GM12865 (cell line): ENCODE measurements at regions not wholly inside any gene's neighbourhood (a gene's known extent, or its start where the extent isn't known, plus 50 kb on each side); places are given as distances from the start of the nearest gene placed in this dataset.

ENCODE experiments used
- DNase-seq: peaks from one replicate; pipeline ENCODE4 v3.0.0; 2010; ENCODE audit warnings: low read depth
- H3K4me3 ChIP-seq: 2 replicates; pipeline ENCODE4 v1.5.1; 2011; ENCODE audit warnings: mild to moderate bottlenecking, low read depth, low read length, control low read depth
- CTCF ChIP-seq: IDR thresholded peaks from 2 replicates; pipeline ENCODE4 v1.5.1; 2011; ENCODE audit warnings: low read length, control low read depth, low read depth, inconsistent platforms; ENCODE audit not compliant: insufficient read depth; ENCODE audit errors: missing control alignments

- no peak for TF ChIP-seq CTCF
- no peak overlapping the region for H3K4me3 ChIP-seq
- no peak for DNase-seq
Measured at GRCh38 chr10:1981976-1982375, 244.7 kb upstream of the ADARB2 start.

- TF ChIP-seq CTCF = no peak
- no peak overlapping the region for H3K4me3 ChIP-seq
- no peak for DNase-seq
Measured at GRCh38 chr10:1980459-1980858, 243.1 kb upstream of the ADARB2 start.

GRCh38 chr10:1978584-1978983 is 241.3 kb upstream of the ADARB2 start:
- no peak overlapping the region for H3K4me3 ChIP-seq
- no peak for TF ChIP-seq CTCF
- no peak for DNase-seq

GRCh38 chr10:1977461-1977860 is 240.1 kb upstream of the ADARB2 start:
- no peak overlapping the region for H3K4me3 ChIP-seq
- no peak for DNase-seq
- TF ChIP-seq CTCF = no peak

GRCh38 chr10:1972406-1972805 is 235.1 kb upstream of the ADARB2 start:
- no peak for DNase-seq
- TF ChIP-seq CTCF = no peak
- H3K4me3 ChIP-seq = no peak overlapping the region

- no peak for DNase-seq
- TF ChIP-seq CTCF = no peak
- H3K4me3 ChIP-seq = no peak overlapping the region
Measured at GRCh38 chr10:1968257-1969033, 231.1 kb upstream of the ADARB2 start.
